ENCODE measurements at regions not wholly inside any gene's neighbourhood (a gene's known extent, or its start where the extent isn't known, plus 50 kb on each side); places are given as distances from the start of the nearest gene placed in this dataset.

- Mint-ChIP-seq H3K4me3 (no peak overlapping the region), H3K27me3 (no peaks in the 10 kb centered on the region), H3K27ac (no peak overlapping the region), H3K36me3 (no peaks in the 10 kb centered on the region), H3K9me3 (peaks cover 1% of the 10 kb centered on the region), H3K4me1 (peaks cover 11% of the 10 kb centered on the region)
- no peak for DNase-seq
Measured at GRCh38 chr10:105834261-105835059, 1193.4 kb downstream of the SORCS3 start.

GRCh38 chr10:105827133-105827532, 1186.0 kb downstream of the SORCS3 start:
- Mint-ChIP-seq H3K27ac (no peak overlapping the region), H3K9me3 (peaks cover 4% of the 10 kb centered on the region), H3K4me3 (no peak overlapping the region), H3K4me1 (no peaks in the 10 kb centered on the region), H3K36me3 (no peaks in the 10 kb centered on the region), H3K27me3 (no peaks in the 10 kb centered on the region)
- DNase-seq = no peak

- Mint-ChIP-seq H3K36me3 (no peaks in the 10 kb centered on the region), H3K9me3 (peaks cover 5% of the 10 kb centered on the region), H3K4me1 (no peaks in the 10 kb centered on the region)
Measured at GRCh38 chr10:105807935-105808587, 1167.0 kb downstream of the SORCS3 start.

GRCh38 chr10:105803206-105803605, 1162.1 kb downstream of the SORCS3 start:
- Mint-ChIP-seq H3K27me3 (no peaks in the 10 kb centered on the region), H3K9me3 (peaks cover 2% of the 10 kb centered on the region), H3K4me3 (no peak overlapping the region), H3K36me3 (no peaks in the 10 kb centered on the region), H3K4me1 (no peaks in the 10 kb centered on the region), H3K27ac (no peak overlapping the region)
- DNase-seq = no peak

More at GRCh38 chr10:105807935-105808587, 1167.0 kb downstream of the SORCS3 start:
- Mint-ChIP-seq H3K4me3 (no peak overlapping the region), H3K27ac (no peak overlapping the region), H3K27me3 (no peaks in the 10 kb centered on the region)
- DNase-seq = no peak

GRCh38 chr10:105800641-105801040, 1159.6 kb downstream of the SORCS3 start:
- H3K27ac Mint-ChIP-seq = no peak overlapping the region
- no peaks in the 10 kb centered on the region for H3K4me1 Mint-ChIP-seq
- no peak overlapping the region for H3K4me3 Mint-ChIP-seq
- H3K9me3 Mint-ChIP-seq = no peaks in the 10 kb centered on the region
- H3K36me3 Mint-ChIP-seq = no peaks in the 10 kb centered on the region
- no peaks in the 10 kb centered on the region for H3K27me3 Mint-ChIP-seq
- DNase-seq = no peak

- H3K4me3 Mint-ChIP-seq = no peak overlapping the region
- H3K4me1 Mint-ChIP-seq = no peaks in the 10 kb centered on the region
- no peak overlapping the region for H3K27ac Mint-ChIP-seq
- no peaks in the 10 kb centered on the region for H3K9me3 Mint-ChIP-seq
- no peaks in the 10 kb centered on the region for H3K27me3 Mint-ChIP-seq
- no peak for DNase-seq
- H3K36me3 Mint-ChIP-seq = no peaks in the 10 kb centered on the region
Measured at GRCh38 chr10:105798328-105798889, 1157.3 kb downstream of the SORCS3 start.

- Mint-ChIP-seq H3K36me3 (no peaks in the 10 kb centered on the region), H3K4me1 (no peaks in the 10 kb centered on the region), H3K27ac (no peak overlapping the region), H3K27me3 (no peaks in the 10 kb centered on the region), H3K4me3 (no peak overlapping the region), H3K9me3 (no peaks in the 10 kb centered on the region)
- DNase-seq = no peak
Measured at GRCh38 chr10:105797234-105797890, 1156.3 kb downstream of the SORCS3 start.

GRCh38 chr10:105793071-105793470, 1152.0 kb downstream of the SORCS3 start:
- Mint-ChIP-seq H3K36me3 (no peaks in the 10 kb centered on the region), H3K9me3 (no peaks in the 10 kb centered on the region), H3K27me3 (no peaks in the 10 kb centered on the region), H3K4me1 (no peaks in the 10 kb centered on the region), H3K4me3 (no peak overlapping the region), H3K27ac (no peak overlapping the region)
- DNase-seq = no peak

GRCh38 chr10:105785721-105786120, 1144.6 kb downstream of the SORCS3 start:
- H3K9me3 Mint-ChIP-seq = peaks cover 5% of the 10 kb centered on the region
- DNase-seq = no peak
- H3K27ac Mint-ChIP-seq = no peak overlapping the region
- H3K36me3 Mint-ChIP-seq = peaks cover 1% of the 10 kb centered on the region
- H3K27me3 Mint-ChIP-seq = no peaks in the 10 kb centered on the region
- no peaks in the 10 kb centered on the region for H3K4me1 Mint-ChIP-seq
- H3K4me3 Mint-ChIP-seq = no peak overlapping the region

GRCh38 chr10:105783936-105784483, 1142.9 kb downstream of the SORCS3 start:
- DNase-seq = no peak
- Mint-ChIP-seq H3K36me3 (peaks cover 1% of the 10 kb centered on the region), H3K4me3 (no peak overlapping the region), H3K27me3 (no peaks in the 10 kb centered on the region), H3K9me3 (peaks cover 5% of the 10 kb centered on the region), H3K27ac (no peak overlapping the region), H3K4me1 (no peaks in the 10 kb centered on the region)

GRCh38 chr10:105774881-105775280, 1133.8 kb downstream of the SORCS3 start:
- H3K36me3 Mint-ChIP-seq = no peaks in the 10 kb centered on the region
- DNase-seq = no peak
- H3K9me3 Mint-ChIP-seq = no peaks in the 10 kb centered on the region
- no peak overlapping the region for H3K27ac Mint-ChIP-seq
- H3K27me3 Mint-ChIP-seq = no peaks in the 10 kb centered on the region
- no peak overlapping the region for H3K4me3 Mint-ChIP-seq
- H3K4me1 Mint-ChIP-seq = no peaks in the 10 kb centered on the region

GRCh38 chr10:105774351-105774750, 1133.3 kb downstream of the SORCS3 start:
- no peak overlapping the region for H3K27ac Mint-ChIP-seq
- H3K36me3 Mint-ChIP-seq = no peaks in the 10 kb centered on the region
- no peaks in the 10 kb centered on the region for H3K9me3 Mint-ChIP-seq
- no peaks in the 10 kb centered on the region for H3K4me1 Mint-ChIP-seq
- H3K4me3 Mint-ChIP-seq = no peak overlapping the region
- no peaks in the 10 kb centered on the region for H3K27me3 Mint-ChIP-seq
- DNase-seq = no peak

GRCh38 chr10:105770524-105771212, 1129.6 kb downstream of the SORCS3 start:
- no peaks in the 10 kb centered on the region for H3K9me3 Mint-ChIP-seq

GRCh38 chr10:105769248-105770184, 1128.4 kb downstream of the SORCS3 start:
- peaks cover 3% of the 10 kb centered on the region for H3K27me3 Mint-ChIP-seq
- no peaks in the 10 kb centered on the region for H3K4me1 Mint-ChIP-seq
- no peak for DNase-seq
- no peak overlapping the region for H3K27ac Mint-ChIP-seq
- H3K9me3 Mint-ChIP-seq = no peaks in the 10 kb centered on the region
- H3K4me3 Mint-ChIP-seq = no peak overlapping the region
- no peaks in the 10 kb centered on the region for H3K36me3 Mint-ChIP-seq

More at GRCh38 chr10:105770524-105771212, 1129.6 kb downstream of the SORCS3 start:
- no peak overlapping the region for H3K27ac Mint-ChIP-seq
- H3K27me3 Mint-ChIP-seq = peaks cover 3% of the 10 kb centered on the region
- DNase-seq = no peak
- no peaks in the 10 kb centered on the region for H3K4me1 Mint-ChIP-seq
- no peaks in the 10 kb centered on the region for H3K36me3 Mint-ChIP-seq
- no peak overlapping the region for H3K4me3 Mint-ChIP-seq
